Ovary (tissue), 3 donors: ENCODE measurements at regions not wholly inside any gene's neighbourhood (a gene's known extent, or its start where the extent isn't known, plus 50 kb on each side); places are given as distances from the start of the nearest gene placed in this dataset.

ENCODE experiments used
- CTCF ChIP-seq, 3 donors: fragments of 450-650 bp in 2 of 3; fragments of 200-600 bp in 1 of 3; IDR thresholded peaks; one replicate each; pipeline versions ENCODE4 v1.5.1 to v1.8.0; 2016 to 2022; ENCODE audit warnings: antibody characterized with exemption in 3 of 3, mild to moderate bottlenecking in 1 of 3
- POLR2A ChIP-seq: fragments of 450-650 bp; IDR thresholded peaks from one replicate; pipeline ENCODE4 v1.6.1; 2017; ENCODE audit warnings: antibody characterized with exemption, mild to moderate bottlenecking, moderate library complexity
- donor health status: DM: no; HTN: no; CAD: no.

GRCh38 chr9:1404940-1405339 lies 354.8 kb downstream of the DMRT2 start:
- TF ChIP-seq CTCF (IDR thresholded peaks at IDR 0.05): no peak
- TF ChIP-seq POLR2A: no peak
